Spinal cord (tissue), 9 donors: ENCODE measurements at regions not wholly inside any gene's neighbourhood (a gene's known extent, or its start where the extent isn't known, plus 50 kb on each side); places are given as distances from the start of the nearest gene placed in this dataset.

Source experiments
- DNase-seq, 6 donors: peaks; one replicate each; pipeline versions ENCODE4 v3.0.0 to v3.0.0-alpha.2; 2013 to 2015; ENCODE audit warnings: low spot score in 6 of 6, low read depth in 4 of 6
- H3K27ac ChIP-seq: one replicate; pipeline ENCODE4 v1.5.1; 2013; ENCODE audit warnings: low read depth, low read length, control low read depth
- H3K27me3 ChIP-seq: one replicate; pipeline ENCODE4 v1.6.1; 2013; ENCODE audit warnings: low read length; ENCODE audit not compliant: control insufficient read depth, insufficient read depth
- H3K36me3 ChIP-seq: one replicate; pipeline ENCODE4 v1.6.1; 2013; ENCODE audit warnings: low read length; ENCODE audit not compliant: control insufficient read depth, insufficient read depth
- H3K4me1 ChIP-seq: one replicate; pipeline ENCODE4 v1.6.1; 2013; ENCODE audit warnings: low read length; ENCODE audit not compliant: control insufficient read depth, insufficient read depth
- H3K4me3 ChIP-seq: one replicate; pipeline ENCODE4 v1.5.1; 2013; ENCODE audit warnings: low read depth, low read length, control low read depth
- H3K9me3 ChIP-seq: one replicate; pipeline ENCODE4 v1.6.1; 2013; ENCODE audit warnings: low read length; ENCODE audit not compliant: control insufficient read depth, insufficient read depth
- WGBS: methylation state at CpG from one replicate; pipeline ENCODE4 v1.1.5; 2013; ENCODE audit warnings: missing lambda C conversion rate; ENCODE audit not compliant: insufficient coverage; 5-methylcytosine and 5-hydroxymethylcytosine counted together
- donor health status: healthy.

DNA sequence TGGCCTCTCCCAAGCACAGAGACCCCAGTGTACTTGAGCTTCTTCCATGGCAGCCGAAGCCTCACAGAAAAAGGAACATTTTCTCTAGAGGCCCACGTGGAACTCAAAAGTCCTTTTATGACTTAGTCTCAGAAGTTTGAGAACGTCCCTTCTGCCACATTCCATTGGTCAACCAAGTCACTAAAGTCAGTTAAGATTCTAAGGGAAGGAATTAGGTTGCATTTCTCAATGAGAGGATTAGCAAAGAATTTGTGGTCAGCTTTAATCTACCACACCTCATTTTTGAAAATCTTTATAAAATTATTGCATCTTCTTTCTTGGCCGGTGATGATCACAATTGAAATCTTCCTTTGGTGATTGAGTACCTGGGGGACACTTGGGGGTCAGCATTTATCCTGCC, 279.9 kb upstream of the TBX3 start:
- H3K4me1 ChIP-seq: no peaks in the 10 kb centered on the region
- no peak overlapping the region for H3K27ac ChIP-seq
- 50% methylated on average over 1 of the region's 4 CpGs for WGBS
- no peak overlapping the region for H3K4me3 ChIP-seq
- no peaks in the 10 kb centered on the region for H3K9me3 ChIP-seq
- no peaks in the 10 kb centered on the region for H3K36me3 ChIP-seq
- DNase-seq: no peak
- H3K27me3 ChIP-seq: no peaks in the 10 kb centered on the region

DNA sequence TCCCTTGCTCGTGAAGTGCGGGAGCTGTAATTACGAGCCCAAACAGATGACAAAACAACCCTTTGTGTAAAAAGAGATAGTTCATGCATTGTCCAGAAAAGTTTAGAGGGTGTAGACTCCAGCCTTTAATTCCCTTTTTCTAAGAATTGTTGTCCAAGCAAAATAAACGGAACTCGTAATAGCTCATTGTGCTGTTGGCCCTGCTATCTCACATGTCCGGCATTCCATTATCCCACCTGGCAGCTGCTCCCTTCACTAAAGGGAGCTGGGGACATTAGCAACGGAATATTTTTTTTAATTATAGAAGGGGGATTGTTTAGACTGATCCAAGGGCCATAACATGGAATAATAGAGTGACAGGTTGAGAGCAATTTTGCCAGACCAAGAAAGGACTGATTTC, 277.5 kb upstream of the TBX3 start:
- Histone ChIP-seq H3K9me3 (no peaks in the 10 kb centered on the region), H3K4me1 (no peaks in the 10 kb centered on the region), H3K27me3 (no peaks in the 10 kb centered on the region), H3K4me3 (no peak overlapping the region), H3K27ac (no peak overlapping the region), H3K36me3 (no peaks in the 10 kb centered on the region)
- no peak for DNase-seq
- WGBS: 88% methylated on average over 3 of the region's 7 CpGs

DNA sequence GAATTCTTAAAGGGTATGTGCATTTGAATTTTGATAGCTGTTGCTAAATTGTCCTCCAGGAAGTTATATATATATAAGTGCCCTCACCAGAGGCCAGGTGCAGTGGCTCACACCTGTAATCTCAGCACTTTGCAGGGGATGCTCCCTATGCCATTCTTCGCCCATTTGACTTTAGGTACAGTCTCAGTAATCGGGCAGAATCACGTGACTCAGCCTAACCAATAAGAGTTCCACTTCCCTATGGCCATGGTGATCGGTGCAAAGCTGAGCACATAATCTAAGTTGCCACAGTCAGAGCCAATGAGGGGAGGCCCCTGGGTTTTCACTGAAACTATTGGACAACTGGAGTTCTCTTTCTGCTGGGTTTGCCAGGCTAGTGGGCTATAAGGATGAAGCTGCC, 274.6 kb upstream of the TBX3 start:
- no peaks in the 10 kb centered on the region for H3K27me3 ChIP-seq
- DNase-seq: no peak
- no peaks in the 10 kb centered on the region for H3K9me3 ChIP-seq
- WGBS: 77% methylated on average over 4 of the region's 4 CpGs
- no peaks in the 10 kb centered on the region for H3K36me3 ChIP-seq
- no peak overlapping the region for H3K27ac ChIP-seq
- H3K4me3 ChIP-seq: no peak overlapping the region
- no peaks in the 10 kb centered on the region for H3K4me1 ChIP-seq

DNA sequence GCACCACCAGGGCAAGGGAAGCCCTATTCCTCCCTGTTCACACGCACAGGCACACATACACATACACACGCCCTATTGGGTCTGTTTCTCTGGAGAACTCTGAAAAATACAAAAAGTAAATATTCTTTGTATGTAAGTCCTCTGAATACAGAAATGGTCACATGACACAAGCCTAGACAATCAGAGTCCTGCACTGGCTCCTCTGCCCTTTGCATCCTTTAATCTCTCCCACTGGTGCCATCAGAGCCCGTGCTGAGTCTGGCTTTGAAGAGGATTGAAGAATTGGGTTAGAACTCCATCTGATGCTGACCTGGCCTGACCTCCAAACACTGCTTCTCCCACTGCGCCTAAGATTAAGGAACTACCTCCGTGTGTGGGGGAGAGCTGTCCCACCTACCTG, 273.2 kb upstream of the TBX3 start:
- H3K27me3 ChIP-seq: no peaks in the 10 kb centered on the region
- H3K27ac ChIP-seq: no peak overlapping the region
- no peaks in the 10 kb centered on the region for H3K36me3 ChIP-seq
- H3K4me1 ChIP-seq: peaks cover 4% of the 10 kb centered on the region
- no peaks in the 10 kb centered on the region for H3K9me3 ChIP-seq
- H3K4me3 ChIP-seq: no peak overlapping the region
- DNase-seq: no peak
- WGBS: 67% methylated on average over 1 of the region's 5 CpGs

DNA sequence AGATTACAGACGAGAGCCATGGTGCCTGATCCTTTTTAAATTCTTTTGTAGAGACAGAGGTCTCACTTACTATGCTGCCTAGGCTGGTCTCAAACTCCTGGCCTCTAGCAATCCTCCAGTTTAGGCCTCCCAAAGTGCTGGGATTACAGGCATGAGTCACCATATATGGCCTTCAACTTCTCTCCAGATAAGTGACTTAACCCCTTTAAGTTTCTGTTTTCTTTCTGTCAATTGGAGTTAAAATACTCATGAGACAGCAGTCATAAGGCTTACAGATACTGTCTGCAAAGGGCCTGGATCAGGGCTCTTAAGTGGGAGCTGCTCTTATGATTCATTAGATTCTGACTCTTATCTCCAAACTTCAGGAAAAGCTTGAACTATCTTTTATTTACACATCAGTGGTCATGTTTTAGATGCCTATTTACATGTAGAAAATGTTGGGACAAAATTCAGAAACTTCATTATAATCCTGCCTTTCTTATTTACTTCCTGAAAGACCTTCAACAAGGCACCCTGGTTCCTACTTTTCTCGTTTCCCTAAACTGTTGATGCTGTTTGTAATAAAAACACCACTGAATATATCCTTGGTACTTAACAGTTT, 271.5 kb upstream of the TBX3 start:
- no peak overlapping the region for H3K4me3 ChIP-seq
- H3K27me3 ChIP-seq: no peaks in the 10 kb centered on the region
- 100% methylated on average over 1 of the region's 2 CpGs for WGBS
- peaks cover 4% of the 10 kb centered on the region for H3K4me1 ChIP-seq
- H3K9me3 ChIP-seq: no peaks in the 10 kb centered on the region
- no peak for DNase-seq
- no peaks in the 10 kb centered on the region for H3K36me3 ChIP-seq
- H3K27ac ChIP-seq: no peak overlapping the region

DNA sequence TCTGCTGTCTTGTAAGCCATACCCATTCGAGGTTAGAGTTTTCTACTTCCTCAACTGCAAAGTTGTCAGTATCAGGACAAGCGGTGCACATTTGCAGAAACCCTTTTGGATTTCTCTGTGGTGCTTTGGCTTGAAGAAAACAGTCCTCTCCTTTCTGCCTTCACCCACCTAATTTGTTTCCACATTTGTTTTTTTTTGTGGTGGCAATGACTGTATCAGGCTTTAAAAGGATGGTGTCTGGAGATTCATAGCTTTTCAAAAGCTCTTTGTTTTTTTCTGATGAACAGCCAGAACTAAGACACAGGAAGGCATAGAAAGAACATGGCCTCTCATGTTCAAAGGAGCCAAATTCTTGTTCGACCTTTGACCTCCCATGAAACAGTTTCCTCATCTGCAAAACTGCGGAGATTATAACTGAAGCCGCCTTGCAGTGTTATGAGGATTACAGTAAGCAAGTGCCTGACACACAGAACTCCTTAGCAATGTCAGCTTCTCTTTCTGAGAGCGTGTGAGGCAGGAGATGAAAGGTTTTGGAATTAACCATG, 270.6 kb upstream of the TBX3 start:
- H3K27ac ChIP-seq: no peak overlapping the region
- H3K36me3 ChIP-seq: no peaks in the 10 kb centered on the region
- no peak for DNase-seq
- H3K27me3 ChIP-seq: no peaks in the 10 kb centered on the region
- H3K4me3 ChIP-seq: no peak overlapping the region
- H3K9me3 ChIP-seq: no peaks in the 10 kb centered on the region
- H3K4me1 ChIP-seq: peaks cover 4% of the 10 kb centered on the region
- no CpG with 5 or more reads among the region's 6 CpGs for WGBS

DNA sequence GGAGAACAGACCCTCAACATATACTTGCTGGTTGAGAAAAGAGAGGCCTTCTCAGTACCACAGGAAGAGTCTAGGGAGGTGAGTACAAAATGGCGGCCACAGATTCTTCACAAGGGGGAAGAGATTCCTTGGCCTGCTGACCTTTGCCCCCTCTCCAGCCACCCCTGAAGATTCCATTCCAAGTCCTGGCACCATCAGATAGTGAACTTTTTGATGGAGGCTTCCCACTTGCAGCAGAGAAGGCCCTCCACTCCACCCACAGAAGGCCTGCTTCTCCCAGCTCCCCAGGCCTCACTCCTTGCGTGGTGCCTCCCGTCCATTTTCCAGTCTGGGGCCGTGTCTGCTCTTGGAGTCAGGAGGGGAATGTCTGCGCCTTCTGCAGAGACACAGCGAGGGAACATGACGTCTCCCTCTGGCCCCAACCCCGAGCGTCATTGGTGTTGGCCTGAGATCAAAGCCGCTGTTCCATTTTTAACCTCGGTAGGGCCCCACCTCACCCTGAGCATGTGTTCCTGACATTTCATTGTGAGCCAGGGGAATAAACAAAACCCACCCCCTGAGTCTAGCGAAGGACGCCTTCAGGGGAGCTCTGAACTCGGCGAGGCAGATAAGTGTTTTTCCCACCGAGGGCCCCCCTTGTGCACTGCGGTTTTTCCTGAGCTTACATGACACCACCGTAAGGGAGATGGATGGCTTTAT, 268.7 kb upstream of the TBX3 start:
- H3K27ac ChIP-seq: peak overlapping the region; percentile 70
- peak in 4 of 6 donors; percentile 9 to 80 (median 20) for DNase-seq

DNA sequence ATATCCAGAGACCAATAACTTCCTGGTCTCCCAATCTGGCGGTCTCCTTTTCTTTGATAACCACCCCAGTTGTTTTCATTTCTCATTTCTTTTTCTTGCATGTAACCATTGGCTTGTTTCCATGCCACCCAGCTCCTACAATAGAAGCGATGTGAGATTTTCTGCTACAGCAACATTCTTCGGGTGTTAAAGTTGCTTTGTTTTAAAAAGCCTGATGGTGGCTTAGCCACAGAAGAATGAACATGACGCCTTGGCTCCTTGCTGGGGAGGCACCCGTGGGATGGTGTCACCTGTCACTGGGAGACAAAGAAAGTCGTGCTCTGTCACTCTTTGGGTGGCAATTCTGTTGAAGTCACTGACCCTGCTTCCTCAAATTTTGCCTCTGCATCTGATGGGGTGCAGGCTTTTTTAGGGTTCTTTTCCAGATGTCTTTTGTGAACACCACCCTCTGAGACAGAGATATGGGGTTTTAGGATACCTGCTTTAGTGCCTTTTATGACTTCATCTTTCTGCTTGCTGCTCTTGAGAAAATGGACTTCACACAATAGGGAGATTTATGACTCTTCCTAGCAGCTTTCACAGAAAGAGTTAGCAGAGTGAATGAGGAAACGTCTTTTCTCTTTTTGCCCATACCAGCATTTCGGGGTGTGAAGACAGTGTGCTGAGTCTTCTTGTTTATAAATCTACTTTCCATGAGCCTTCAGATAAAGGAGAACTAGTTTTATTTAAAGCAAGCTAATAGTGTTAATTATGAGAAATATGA, 265.3 kb upstream of the TBX3 start:
- H3K9me3 ChIP-seq: no peaks in the 10 kb centered on the region
- H3K4me3 ChIP-seq: no peak overlapping the region
- peaks cover 7% of the 10 kb centered on the region for H3K4me1 ChIP-seq
- DNase-seq: peak in 1 of 6 donors; percentile 49
- H3K27ac ChIP-seq: no peak overlapping the region
- WGBS: 23% methylated on average over 5 of the region's 8 CpGs
- no peaks in the 10 kb centered on the region for H3K27me3 ChIP-seq
- H3K36me3 ChIP-seq: no peaks in the 10 kb centered on the region

More for the DNA sequence above, 268.7 kb upstream of the TBX3 start:
- Histone ChIP-seq H3K9me3 (no peaks in the 10 kb centered on the region), H3K4me1 (peaks cover 7% of the 10 kb centered on the region), H3K4me3 (no peak overlapping the region), H3K36me3 (no peaks in the 10 kb centered on the region), H3K27me3 (no peaks in the 10 kb centered on the region)
- WGBS: 56% methylated on average over 17 of the region's 18 CpGs

DNA sequence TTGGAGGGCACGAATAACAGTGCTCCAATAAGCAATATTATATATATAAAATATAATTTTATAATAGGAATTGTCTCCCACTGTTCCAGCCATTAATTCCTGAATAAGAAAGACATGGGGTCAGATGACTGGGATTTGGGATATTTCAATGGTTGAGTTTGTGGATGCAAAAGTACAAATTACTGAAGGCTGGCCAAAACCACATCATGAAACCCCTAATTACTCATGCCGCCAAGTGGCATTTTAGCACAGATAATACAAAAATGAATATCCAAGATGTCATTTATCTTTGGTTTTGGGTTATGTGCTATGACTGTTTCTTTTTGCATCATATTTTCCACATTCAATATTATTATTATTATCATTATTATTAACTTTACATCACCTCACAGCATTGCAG, 261.4 kb upstream of the TBX3 start:
- WGBS: no CpG with 5 or more reads among the region's 2 CpGs
- Histone ChIP-seq H3K36me3 (no peaks in the 10 kb centered on the region), H3K4me1 (peaks cover 3% of the 10 kb centered on the region), H3K27me3 (no peaks in the 10 kb centered on the region), H3K27ac (no peak overlapping the region), H3K4me3 (no peak overlapping the region), H3K9me3 (no peaks in the 10 kb centered on the region)
- no peak for DNase-seq
